Heart left ventricle (tissue), 13 donors: ENCODE measurements at regions not wholly inside any gene's neighbourhood (a gene's known extent, or its start where the extent isn't known, plus 50 kb on each side); places are given as distances from the start of the nearest gene placed in this dataset.

Experiments
- CTCF ChIP-seq, 12 donors: fragments of 200-600 bp; sonication (generic) in 4 of 12; IDR thresholded peaks; one replicate each; pipeline versions ENCODE4 v1.5.0 to v1.8.0; 2018 to 2022; ENCODE audit warnings: antibody characterized with exemption in 12 of 12, mild to moderate bottlenecking in 5 of 12
- POLR2A ChIP-seq, 2 donors: fragments of 450-650 bp; IDR thresholded peaks; one replicate each; pipeline ENCODE4 v1.6.1; 2017; ENCODE audit warnings: antibody characterized with exemption in 2 of 2, mild to moderate bottlenecking in 2 of 2, moderate library complexity in 2 of 2
- donor health status: ischemic (EF 13 %, LVEDD 7.1; RV severe dilation, severe dysfunction).
- donor health status: DM: no; HTN: yes; CAD: no.
- donor health status: DM: no; HTN: no; CAD: no.
- donor health status: ischemic (EF 25% LVEDD 6.9; RV normal size, moderate dysfunction).
- donor health status: ischemic (EF 25% LVEDD 5.7; RV mildly dilated, moderate dysfunction).
- donor health status: ischemic (EF 35%, LVEDD 5.7; RV mildly dilated, moderate dysfunction).
- donor health status: nonischemic (EF 11% LVEDD 7.7; RV severe dilation, severe dysfunction).
- donor health status: DM: yes; HTN: yes; CAD: no.
- donor health status: PGD.
- donor health status: ischemic (EF 29% LVEDD 5.4; RV normal size, mild dysfunction).
- donor health status: nonischemic (EF 23%, LVEDD 6.1; RV moderate dilation, normal function).

GRCh38 chr6:14533446-14533845 lies 415.9 kb downstream of the CD83 start:
- no peak for TF ChIP-seq CTCF (IDR thresholded peaks at IDR 0.05)
- no peak for TF ChIP-seq POLR2A (IDR thresholded peaks at IDR 0.05)
